ENCODE measurements at regions not wholly inside any gene's neighbourhood (a gene's known extent, or its start where the extent isn't known, plus 50 kb on each side); places are given as distances from the start of the nearest gene placed in this dataset.
"Not testable (repeated sequence)": the region's sequence is repeated elsewhere in the genome, so short reads cannot be mapped to it uniquely, and the experiment has no call there.

DNA sequence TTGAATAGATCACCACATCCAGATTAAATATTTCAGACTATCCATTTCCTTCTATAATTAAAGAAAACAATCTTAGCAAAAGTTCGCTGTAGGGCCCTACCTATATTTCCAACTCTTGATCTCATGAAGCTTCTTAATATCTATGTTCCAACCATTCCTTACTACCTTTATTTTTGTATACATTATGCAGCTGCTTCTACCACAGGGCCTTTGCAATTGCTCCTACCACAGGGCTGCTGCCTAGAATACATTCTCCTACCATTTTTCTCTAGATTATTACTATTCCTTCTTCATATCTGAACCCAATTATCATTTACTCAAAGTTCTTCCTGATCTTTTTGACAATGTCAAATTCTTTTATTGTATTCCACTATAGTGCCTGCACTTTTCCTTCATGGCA, 516.6 kb downstream of the RFPL4B start:
- Mint-ChIP-seq H3K36me3 (no peaks in the 10 kb centered on the region), H3K4me1 (no peaks in the 10 kb centered on the region), H3K27ac (no peak overlapping the region), H3K27me3 (ENCODE audit: low read depth in 3 of 3) (peaks cover 0 to 4% (median 0%) of the 10 kb centered on the region in 3 donors), H3K9me3 (peaks cover 7 to 24% (median 10%) of the 10 kb centered on the region in 6 donors), H3K4me3 (no peak overlapping the region)
- DNase-seq: no peak

DNA sequence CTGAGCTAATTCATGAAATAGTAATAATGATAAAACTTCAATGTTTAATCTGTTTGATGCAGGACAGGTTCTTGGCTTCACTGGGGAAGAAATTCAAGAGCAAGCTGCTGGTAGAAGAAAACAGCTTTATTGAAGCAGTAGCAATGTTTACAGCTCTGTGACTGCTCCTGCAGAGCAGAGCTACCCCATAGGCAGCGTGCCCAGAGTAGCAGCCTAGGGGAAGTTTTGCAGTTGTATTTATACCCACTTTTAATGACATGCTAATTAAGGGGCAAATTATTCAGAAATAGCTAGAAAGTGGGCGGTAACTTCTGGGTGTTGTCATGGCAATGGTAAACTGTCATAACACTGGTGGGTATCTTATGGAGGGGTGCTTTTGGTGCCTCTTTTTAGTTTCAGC, 518.0 kb downstream of the RFPL4B start:
- Mint-ChIP-seq H3K27me3 (ENCODE audit: low read depth in 3 of 3) (peaks cover 0 to 5% (median 0%) of the 10 kb centered on the region in 3 donors), H3K27ac (no peak overlapping the region), H3K36me3 (no peaks in the 10 kb centered on the region), H3K9me3 (peaks cover 2 to 34% (median 17%) of the 10 kb centered on the region in 6 donors), H3K4me3 (no peak overlapping the region), H3K4me1 (no peaks in the 10 kb centered on the region)
- DNase-seq: no peak

DNA sequence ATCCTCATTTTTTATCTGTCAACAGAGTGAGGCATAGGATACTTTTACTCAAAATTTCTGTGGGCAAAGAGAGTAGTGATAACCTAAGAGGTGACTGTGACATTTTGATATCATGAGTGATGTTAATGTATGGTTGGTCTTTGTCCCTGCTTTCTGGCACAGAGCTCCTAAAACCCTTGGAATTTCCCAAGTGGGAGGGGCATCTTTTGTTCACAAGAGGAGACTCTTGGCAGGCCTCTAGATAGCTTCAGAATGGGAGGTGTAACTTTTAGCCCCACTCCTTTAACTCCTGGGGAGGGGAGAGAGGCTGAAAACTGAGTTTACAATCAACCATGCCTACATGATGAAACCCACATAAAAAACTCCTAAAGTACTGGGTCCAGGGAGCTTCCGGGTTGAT, 527.8 kb downstream of the RFPL4B start:
- Mint-ChIP-seq H3K9me3 (peaks cover 1 to 23% (median 16%) of the 10 kb centered on the region in 6 donors), H3K36me3 (no peaks in the 10 kb centered on the region), H3K27ac (no peak overlapping the region), H3K4me1 (no peaks in the 10 kb centered on the region), H3K27me3 (ENCODE audit: low read depth in 3 of 3) (no peaks in the 10 kb centered on the region), H3K4me3 (no peak overlapping the region)
- no peak for DNase-seq

DNA sequence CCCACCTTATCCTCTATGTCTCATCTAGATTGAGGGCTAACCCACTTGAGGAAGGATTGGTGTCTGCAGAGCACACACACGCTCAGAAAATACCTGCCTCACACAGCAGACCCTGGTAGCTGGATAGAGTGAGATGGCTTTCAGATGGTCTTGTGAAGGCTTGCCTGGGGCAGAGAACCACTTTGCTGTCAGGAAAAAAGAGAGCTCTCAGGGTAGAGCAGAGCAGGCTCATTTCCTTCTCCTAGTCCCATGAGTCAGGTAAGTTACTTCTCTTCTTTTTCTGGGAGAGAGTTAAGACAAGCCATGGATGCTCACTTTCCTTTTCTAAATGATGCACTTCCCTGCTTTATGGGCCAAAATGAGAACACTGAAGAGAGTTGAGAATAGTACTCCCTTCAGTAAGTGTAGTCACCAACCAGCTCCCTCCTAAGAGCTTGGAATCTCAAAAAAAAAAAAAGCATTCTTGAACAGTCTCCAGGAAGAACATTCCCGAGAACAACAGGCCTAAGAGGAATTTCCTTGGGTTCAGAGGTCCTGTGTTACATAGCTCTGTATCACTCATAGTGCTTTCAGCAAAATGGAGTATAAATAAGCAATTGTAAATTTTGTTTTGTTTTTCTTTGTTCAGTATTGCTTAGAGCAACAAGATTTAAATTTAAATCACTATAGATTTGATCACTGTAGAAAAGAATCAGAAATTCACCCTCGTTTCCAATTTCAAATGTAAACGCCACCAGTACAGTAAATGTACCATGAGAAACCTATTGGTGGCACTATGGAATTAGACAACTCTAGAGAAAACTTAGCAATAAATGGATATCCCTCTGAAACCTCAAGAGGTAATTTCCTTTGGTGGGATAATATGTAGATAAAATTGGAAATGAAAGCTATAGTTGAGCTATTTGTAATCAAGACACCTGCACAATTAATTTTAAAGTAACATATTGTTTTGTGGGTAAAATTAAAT, 530.3 kb downstream of the RFPL4B start:
- Mint-ChIP-seq H3K4me3 (no peak overlapping the region), H3K9me3 (peaks cover 0 to 10% (median 5%) of the 10 kb centered on the region in 6 donors), H3K36me3 (no peaks in the 10 kb centered on the region), H3K27me3 (ENCODE audit: low read depth in 3 of 3) (no peaks in the 10 kb centered on the region), H3K27ac (no peak overlapping the region), H3K4me1 (no peaks in the 10 kb centered on the region)
- no peak for DNase-seq

DNA sequence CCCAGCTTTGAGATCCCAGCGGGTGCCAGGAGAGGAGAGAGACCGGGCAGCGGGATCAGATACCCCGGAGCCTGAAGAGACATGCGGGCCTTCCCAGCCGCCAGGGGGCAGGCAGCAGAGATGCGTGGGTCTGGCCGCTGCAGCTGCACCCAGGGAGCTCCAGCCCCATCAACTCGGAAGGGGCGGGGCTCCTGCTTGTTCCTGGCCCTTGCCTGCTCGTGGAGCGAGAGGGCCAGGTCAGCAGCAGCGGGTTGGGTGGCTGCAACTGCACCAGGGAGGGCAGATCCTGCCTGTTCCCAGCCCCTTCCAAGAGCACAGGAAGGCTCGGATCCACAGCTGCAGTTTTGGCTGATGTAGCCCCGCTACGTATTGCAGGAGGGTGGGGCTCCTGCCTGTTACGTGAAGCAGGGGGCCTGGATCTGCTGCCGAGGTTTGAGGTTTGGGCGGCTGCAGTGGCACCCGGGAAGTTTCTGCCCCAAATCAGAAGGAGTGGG, 532.8 kb downstream of the RFPL4B start:
- H3K27ac Mint-ChIP-seq: no peak overlapping the region
- no peaks in the 10 kb centered on the region for H3K36me3 Mint-ChIP-seq
- DNase-seq: peak in 1 of 3 donors; percentile 5
- H3K9me3 Mint-ChIP-seq: peaks cover 2 to 10% (median 5%) of the 10 kb centered on the region in 6 donors
- peak overlapping the region in 2 of 5 donors; percentile 28 to 49 for H3K4me3 Mint-ChIP-seq
- no peaks in the 10 kb centered on the region for H3K4me1 Mint-ChIP-seq
- H3K27me3 Mint-ChIP-seq (ENCODE audit: low read depth in 3 of 3): no peaks in the 10 kb centered on the region

DNA sequence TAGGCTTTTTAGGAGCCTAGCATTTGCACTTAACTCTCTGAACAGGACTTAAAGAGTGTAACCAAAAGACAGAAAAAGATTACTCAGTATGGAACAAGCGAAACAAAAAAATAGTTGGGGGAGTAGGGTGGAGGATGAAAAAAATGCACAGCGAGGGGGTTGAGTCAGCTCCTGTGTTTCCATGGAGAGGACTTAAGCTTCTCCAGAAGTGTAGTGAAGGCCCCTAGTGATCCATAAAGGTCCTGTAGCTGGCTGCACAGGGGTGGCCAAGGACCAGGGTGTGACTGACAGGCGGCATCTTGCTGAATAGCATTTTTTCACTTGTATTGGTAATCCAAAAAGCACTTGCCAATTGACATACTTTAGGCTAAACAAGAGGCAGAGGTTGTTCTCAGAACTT, 533.9 kb downstream of the RFPL4B start:
- Mint-ChIP-seq H3K4me1 (no peaks in the 10 kb centered on the region), H3K27me3 (ENCODE audit: low read depth in 3 of 3) (no peaks in the 10 kb centered on the region), H3K27ac (no peak overlapping the region), H3K9me3 (peaks cover 2 to 10% (median 5%) of the 10 kb centered on the region in 6 donors), H3K36me3 (no peaks in the 10 kb centered on the region), H3K4me3 (no peak overlapping the region)
- no peak for DNase-seq

DNA sequence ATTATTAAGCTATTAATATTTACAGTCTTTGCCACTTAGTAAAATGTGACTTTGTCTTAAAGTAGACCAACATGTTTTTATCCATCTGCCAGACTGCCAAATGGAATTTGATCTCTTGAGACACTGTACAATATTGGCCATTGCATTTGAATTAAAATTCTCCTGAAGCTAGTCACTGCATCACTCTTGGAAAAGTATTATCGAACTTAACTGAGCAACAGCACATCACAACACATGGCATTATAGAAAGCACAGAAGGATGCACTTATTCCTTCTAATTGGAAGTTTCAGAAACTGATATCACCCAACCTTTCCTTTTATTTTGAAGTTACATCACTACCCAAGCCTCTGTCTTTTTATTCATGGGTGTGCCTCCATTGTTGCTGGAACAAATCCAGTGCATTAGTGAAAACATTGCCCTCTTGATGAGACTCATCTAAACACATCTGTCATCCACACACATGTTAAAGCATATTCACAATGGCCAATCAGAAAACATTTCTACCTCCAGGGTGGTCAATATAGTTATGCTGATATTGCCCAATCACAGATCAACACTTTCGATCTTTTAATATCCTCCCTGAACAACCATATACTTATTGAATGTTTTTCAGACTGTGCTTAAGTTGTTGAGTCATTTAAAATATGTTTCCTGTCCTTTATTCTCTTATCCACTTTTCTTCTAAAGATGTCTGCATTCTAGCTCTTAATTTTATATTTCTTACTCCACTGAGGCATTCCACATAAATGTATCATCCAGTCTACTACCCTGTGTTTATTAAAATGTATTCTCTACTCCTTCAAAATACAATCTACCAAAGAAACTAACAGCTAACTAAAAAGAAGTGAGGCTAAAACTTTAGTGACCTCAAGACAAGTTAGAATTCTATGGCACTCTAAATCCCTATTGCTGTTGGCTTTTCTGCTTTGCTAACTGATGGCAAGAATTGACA, 535.0 kb downstream of the RFPL4B start:
- H3K9me3 Mint-ChIP-seq: peaks cover 0 to 12% (median 5%) of the 10 kb centered on the region in 6 donors
- H3K27ac Mint-ChIP-seq: no peak overlapping the region
- no peak for DNase-seq
- no peak overlapping the region for H3K4me3 Mint-ChIP-seq
- no peaks in the 10 kb centered on the region for H3K36me3 Mint-ChIP-seq
- no peaks in the 10 kb centered on the region for H3K4me1 Mint-ChIP-seq
- H3K27me3 Mint-ChIP-seq (ENCODE audit: low read depth in 3 of 3): no peaks in the 10 kb centered on the region

DNA sequence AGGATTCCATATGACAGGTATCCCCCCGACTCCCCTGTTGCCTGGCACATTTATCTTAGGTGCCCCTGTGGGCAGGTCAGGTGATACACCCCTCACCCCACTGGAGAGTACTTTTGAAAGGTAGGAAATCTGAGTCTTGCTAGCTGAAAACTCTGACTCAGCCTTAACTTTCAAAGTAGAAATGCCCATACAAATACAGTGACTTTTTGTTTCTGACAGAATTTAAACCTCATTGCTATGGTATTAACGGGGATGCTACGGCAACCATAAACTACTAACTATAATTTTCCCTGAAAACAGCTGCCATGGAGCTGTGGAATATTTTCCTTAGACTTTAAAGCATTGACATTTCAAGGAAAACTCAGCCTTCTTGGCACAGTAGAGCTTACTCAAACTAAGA, 536.0 kb downstream of the RFPL4B start:
- no peaks in the 10 kb centered on the region for H3K36me3 Mint-ChIP-seq
- H3K4me1 Mint-ChIP-seq: no peaks in the 10 kb centered on the region
- no peak overlapping the region for H3K4me3 Mint-ChIP-seq
- H3K27ac Mint-ChIP-seq: no peak overlapping the region
- peaks cover 0 to 4% (median 0%) of the 10 kb centered on the region in 3 donors for H3K27me3 Mint-ChIP-seq (ENCODE audit: low read depth in 3 of 3)
- DNase-seq: no peak
- peaks cover 3 to 14% (median 7%) of the 10 kb centered on the region in 6 donors for H3K9me3 Mint-ChIP-seq

DNA sequence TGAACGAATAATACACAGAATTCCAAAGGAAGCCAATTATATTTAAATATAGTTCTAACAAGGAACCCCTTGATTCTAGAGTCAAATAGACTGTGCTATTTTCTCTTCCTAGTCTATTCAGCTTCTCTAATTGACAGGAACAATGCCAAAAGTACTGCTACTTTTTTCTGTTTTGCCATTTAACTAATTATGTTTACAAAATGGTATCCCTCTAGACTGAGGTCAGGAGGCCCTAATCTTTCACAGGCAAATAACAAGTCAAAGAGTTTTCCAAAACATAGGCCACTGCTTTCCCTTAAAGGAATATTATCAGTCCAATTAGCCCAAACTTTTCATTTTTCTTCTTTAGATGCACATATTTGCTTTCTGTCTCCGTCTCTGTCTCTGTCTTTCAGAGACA, 539.3 kb downstream of the RFPL4B start:
- peaks cover 0 to 10% (median 4%) of the 10 kb centered on the region in 6 donors for H3K9me3 Mint-ChIP-seq
- no peak overlapping the region for H3K4me3 Mint-ChIP-seq
- H3K27me3 Mint-ChIP-seq (ENCODE audit: low read depth in 3 of 3): peaks cover 0 to 5% (median 3%) of the 10 kb centered on the region in 3 donors
- H3K27ac Mint-ChIP-seq: no peak overlapping the region
- H3K4me1 Mint-ChIP-seq: no peaks in the 10 kb centered on the region
- no peak for DNase-seq
- H3K36me3 Mint-ChIP-seq: no peaks in the 10 kb centered on the region

DNA sequence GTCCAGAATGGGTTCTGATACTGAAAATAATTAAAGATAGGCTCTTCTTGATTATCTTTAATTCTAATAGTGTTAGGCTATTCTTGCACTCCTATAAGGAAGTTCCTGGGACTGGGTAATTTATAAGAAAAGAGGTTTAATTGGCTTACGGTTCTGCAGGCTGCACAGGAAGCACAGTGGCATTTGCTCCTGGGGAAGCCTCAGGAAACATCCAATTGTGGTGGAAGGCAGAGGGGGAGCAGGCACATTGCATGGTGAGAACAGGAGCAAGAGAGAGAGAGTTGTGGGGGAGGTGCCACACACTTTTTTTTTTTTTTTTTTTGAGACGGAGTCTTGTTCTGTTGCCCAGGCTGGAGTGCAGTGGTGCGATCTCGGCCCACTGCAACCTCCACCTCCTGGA, 540.3 kb downstream of the RFPL4B start:
- peaks cover 0 to 12% (median 7%) of the 10 kb centered on the region in 6 donors for H3K9me3 Mint-ChIP-seq
- not testable (repeated sequence) for H3K36me3 Mint-ChIP-seq; H3K27ac Mint-ChIP-seq; H3K4me3 Mint-ChIP-seq; H3K27me3 Mint-ChIP-seq (ENCODE audit: low read depth in 3 of 3); DNase-seq; H3K4me1 Mint-ChIP-seq

DNA sequence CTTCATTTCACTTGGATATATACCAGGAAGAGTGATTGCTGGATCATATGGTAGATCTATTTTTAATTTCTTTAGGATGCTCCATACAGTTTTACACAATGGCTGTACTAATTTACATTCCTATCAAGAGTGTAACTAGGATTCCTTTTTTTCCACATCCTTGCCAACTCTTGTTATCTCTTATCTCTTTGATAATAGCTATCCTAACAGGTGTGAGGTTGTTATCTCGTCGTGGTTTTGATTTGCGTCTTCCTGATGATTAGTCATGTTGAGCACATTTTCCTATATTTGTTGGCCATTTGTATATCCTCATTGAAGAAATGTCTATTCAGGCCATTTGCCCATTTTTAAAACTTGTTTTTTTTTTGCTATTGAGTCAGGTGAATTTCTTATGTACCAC, 552.4 kb downstream of the RFPL4B start:
- Mint-ChIP-seq H3K36me3 (peaks cover 0 to 4% (median 0%) of the 10 kb centered on the region in 3 donors), H3K9me3 (peaks cover 5 to 54% (median 17%) of the 10 kb centered on the region in 6 donors), H3K27ac (no peak overlapping the region), H3K4me1 (no peaks in the 10 kb centered on the region), H3K27me3 (ENCODE audit: low read depth in 3 of 3) (no peaks in the 10 kb centered on the region), H3K4me3 (no peak overlapping the region)
- DNase-seq: no peak

DNA sequence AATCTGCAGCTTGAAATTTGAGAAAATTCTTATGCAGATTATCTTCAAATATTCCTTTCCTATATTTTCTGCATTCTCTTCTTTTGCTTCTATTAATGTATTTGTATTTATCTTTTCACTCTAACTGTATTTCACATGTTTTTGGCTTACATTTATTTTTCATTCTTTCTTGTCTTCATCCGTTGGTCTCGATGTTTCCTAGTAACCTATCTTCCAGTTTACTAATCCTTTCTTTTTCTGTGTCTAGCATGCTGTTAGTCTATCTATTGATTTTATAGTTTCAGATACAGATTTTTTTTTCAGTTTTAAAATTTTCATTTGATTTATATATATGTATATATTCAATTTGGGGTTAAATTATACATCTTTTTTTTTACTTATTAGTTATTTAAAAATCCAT, 556.2 kb downstream of the RFPL4B start:
- no peak overlapping the region for H3K27ac Mint-ChIP-seq
- H3K4me3 Mint-ChIP-seq: no peak overlapping the region
- peaks cover 0 to 3% (median 0%) of the 10 kb centered on the region in 3 donors for H3K27me3 Mint-ChIP-seq (ENCODE audit: low read depth in 3 of 3)
- H3K4me1 Mint-ChIP-seq: no peaks in the 10 kb centered on the region
- H3K36me3 Mint-ChIP-seq: peaks cover 0 to 4% (median 0%) of the 10 kb centered on the region in 3 donors
- DNase-seq: no peak
- H3K9me3 Mint-ChIP-seq: peaks cover 7 to 46% (median 14%) of the 10 kb centered on the region in 6 donors

DNA sequence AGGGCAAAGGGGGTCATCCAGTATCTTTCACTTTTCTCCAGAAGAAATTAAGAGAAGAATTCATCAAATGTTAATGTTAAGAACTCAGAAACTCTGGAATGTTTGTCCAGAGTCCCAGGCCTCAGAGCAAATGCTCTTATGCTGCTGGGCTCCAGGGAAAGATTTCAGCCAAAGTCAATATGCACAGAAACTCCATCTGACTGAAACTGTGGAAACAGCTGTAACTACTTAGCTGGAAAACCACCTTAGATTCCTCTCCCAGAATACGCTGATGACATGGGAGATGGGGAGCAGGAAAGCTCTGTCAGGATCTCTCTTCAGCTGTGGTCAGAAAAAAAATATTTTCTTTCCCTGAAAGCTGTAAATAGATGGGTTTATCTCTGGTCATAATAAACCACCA, 559.6 kb downstream of the RFPL4B start:
- DNase-seq: no peak
- Mint-ChIP-seq H3K4me1 (no peaks in the 10 kb centered on the region), H3K9me3 (peaks cover under 1 to 24% (median 9%) of the 10 kb centered on the region in 6 donors), H3K27me3 (ENCODE audit: low read depth in 3 of 3) (peaks cover 0 to 3% (median 0%) of the 10 kb centered on the region in 3 donors), H3K4me3 (no peak overlapping the region), H3K27ac (no peak overlapping the region), H3K36me3 (no peaks in the 10 kb centered on the region)

All from immature natural killer cell (primary cell).